ENCODE measurements at regions not wholly inside any gene's neighbourhood (a gene's known extent, or its start where the extent isn't known, plus 50 kb on each side); places are given as distances from the start of the nearest gene placed in this dataset.

DNA sequence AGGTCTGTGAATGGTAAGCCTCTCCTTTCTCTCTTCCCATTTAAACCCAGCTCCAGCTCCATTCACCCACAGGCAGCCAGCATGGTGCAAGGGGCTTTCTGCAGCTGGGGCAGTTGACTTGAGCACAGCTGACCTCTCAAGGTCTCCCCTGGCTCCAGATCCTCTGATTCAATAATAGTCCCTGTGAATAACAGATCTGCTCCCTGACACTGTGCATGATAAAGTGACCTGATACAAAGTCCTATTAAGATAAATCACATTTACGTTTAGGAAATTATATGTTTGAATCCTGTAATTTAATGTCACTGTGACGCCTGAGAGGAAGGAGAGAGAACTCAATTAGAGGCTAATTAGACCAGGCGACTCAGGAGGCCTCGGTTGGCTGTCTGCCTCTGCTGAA is 540.4 kb upstream of the CDH11 start:
- H3K36me3 Mint-ChIP-seq (ENCODE audit: low read depth) = peaks cover 4% of the 10 kb centered on the region; the same call in 1 of the 2 replicates
- no peak overlapping the region for H3K4me3 Mint-ChIP-seq
- peaks cover 6% of the 10 kb centered on the region for H3K27me3 Mint-ChIP-seq (ENCODE audit: insufficient read depth)
- H3K9me3 Mint-ChIP-seq = no peaks in the 10 kb centered on the region
- no peak overlapping the region for H3K27ac Mint-ChIP-seq
- peaks cover 63% of the 10 kb centered on the region for H3K4me1 Mint-ChIP-seq (ENCODE audit: low read depth)
- TF ChIP-seq, protein P1, sequence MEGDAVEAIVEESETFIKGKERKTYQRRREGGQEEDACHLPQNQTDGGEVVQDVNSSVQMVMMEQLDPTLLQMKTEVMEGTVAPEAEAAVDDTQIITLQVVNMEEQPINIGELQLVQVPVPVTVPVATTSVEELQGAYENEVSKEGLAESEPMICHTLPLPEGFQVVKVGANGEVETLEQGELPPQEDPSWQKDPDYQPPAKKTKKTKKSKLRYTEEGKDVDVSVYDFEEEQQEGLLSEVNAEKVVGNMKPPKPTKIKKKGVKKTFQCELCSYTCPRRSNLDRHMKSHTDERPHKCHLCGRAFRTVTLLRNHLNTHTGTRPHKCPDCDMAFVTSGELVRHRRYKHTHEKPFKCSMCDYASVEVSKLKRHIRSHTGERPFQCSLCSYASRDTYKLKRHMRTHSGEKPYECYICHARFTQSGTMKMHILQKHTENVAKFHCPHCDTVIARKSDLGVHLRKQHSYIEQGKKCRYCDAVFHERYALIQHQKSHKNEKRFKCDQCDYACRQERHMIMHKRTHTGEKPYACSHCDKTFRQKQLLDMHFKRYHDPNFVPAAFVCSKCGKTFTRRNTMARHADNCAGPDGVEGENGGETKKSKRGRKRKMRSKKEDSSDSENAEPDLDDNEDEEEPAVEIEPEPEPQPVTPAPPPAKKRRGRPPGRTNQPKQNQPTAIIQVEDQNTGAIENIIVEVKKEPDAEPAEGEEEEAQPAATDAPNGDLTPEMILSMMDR (IDR thresholded peaks at IDR 0.05) = no peak
- DNase-seq = no peak

DNA sequence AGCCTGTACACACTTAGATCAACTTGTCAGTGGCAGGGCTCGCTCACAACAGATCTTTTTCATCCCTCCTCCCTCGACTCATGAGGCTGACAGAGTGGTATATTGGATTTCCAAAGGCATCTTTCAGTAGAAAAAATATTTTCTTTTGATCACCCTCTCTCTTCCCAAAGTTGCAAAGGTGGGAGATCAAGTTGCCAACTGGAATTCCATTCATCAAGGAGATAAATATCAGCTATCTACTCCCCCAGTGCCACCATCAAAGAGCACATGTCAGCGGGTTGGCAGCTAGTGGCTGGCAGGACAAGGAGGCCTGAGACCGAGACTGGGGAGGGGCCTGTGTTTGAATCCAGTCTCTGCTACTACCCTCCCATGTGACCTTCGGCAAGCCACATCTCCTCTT is 539.7 kb upstream of the CDH11 start:
- no peak for DNase-seq
- H3K4me1 Mint-ChIP-seq (ENCODE audit: low read depth) = peaks cover 64% of the 10 kb centered on the region
- H3K36me3 Mint-ChIP-seq (ENCODE audit: low read depth) = peaks cover 4% of the 10 kb centered on the region; the same call in 1 of the 2 replicates
- H3K4me3 Mint-ChIP-seq = no peak overlapping the region
- no peak overlapping the region for H3K27ac Mint-ChIP-seq
- H3K27me3 Mint-ChIP-seq (ENCODE audit: insufficient read depth) = peaks cover 6% of the 10 kb centered on the region
- H3K9me3 Mint-ChIP-seq = no peaks in the 10 kb centered on the region
- TF ChIP-seq, protein P1 (IDR thresholded peaks at IDR 0.05) = no peak

DNA sequence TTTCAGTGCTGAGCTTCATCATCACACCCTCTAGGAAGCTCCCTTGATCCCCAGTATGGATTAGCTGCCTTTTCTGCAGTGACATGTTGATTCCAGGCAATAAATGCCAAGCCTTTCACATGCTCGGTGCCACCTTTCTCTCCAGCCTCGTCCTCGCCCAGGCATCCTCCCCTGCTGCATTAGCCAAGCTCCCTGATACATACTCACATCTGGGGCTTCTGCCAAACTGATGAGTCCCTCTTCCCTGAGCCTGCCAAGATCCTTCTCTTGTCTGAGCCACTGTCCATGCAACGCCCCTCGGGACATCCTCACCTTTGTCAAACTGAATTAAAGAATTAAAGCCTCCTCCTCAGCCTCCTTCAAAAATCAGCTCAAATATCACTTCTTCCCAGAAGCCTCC is 538.5 kb upstream of the CDH11 start:
- Mint-ChIP-seq H3K27me3 (ENCODE audit: insufficient read depth) (peaks cover 6% of the 10 kb centered on the region), H3K9me3 (no peaks in the 10 kb centered on the region), H3K36me3 (ENCODE audit: low read depth) (peaks cover 4% of the 10 kb centered on the region; the same call in 1 of the 2 replicates), H3K4me3 (peak overlapping the region; percentile 7; the same call in 1 of the 2 replicates), H3K27ac (peak overlapping the region; percentile 14; the same call in 1 of the 2 replicates), H3K4me1 (ENCODE audit: low read depth) (peaks cover 56% of the 10 kb centered on the region)
- peak; percentile 80 for DNase-seq
- TF ChIP-seq, protein P1 (IDR thresholded peaks at IDR 0.05) = no peak

DNA sequence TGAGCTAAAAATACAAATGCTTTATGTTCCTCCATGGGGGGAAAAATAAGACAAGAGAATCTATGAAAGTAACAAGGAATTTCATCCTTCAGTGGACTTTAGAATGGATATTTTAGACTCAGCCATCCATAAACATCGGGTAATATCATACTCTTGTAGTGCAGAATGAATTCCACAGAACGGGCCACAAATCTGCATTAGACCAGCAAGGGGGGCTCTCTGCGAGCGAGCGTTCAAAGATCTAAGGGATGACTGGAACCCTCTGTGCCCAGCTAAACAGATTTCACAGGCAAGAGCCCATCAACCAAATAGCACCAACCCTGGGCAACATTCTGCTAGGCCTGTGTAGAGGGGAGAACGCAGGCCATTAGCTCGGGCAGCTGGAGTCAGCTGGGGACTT is 537.9 kb upstream of the CDH11 start:
- Mint-ChIP-seq H3K27ac (no peak overlapping the region), H3K4me3 (no peak overlapping the region), H3K9me3 (no peaks in the 10 kb centered on the region), H3K27me3 (ENCODE audit: insufficient read depth) (peaks cover 6% of the 10 kb centered on the region), H3K4me1 (ENCODE audit: low read depth) (peaks cover 56% of the 10 kb centered on the region), H3K36me3 (ENCODE audit: low read depth) (peaks cover 4% of the 10 kb centered on the region; the same call in 1 of the 2 replicates)
- TF ChIP-seq, protein P1 (IDR thresholded peaks at IDR 0.05) = no peak
- no peak for DNase-seq

DNA sequence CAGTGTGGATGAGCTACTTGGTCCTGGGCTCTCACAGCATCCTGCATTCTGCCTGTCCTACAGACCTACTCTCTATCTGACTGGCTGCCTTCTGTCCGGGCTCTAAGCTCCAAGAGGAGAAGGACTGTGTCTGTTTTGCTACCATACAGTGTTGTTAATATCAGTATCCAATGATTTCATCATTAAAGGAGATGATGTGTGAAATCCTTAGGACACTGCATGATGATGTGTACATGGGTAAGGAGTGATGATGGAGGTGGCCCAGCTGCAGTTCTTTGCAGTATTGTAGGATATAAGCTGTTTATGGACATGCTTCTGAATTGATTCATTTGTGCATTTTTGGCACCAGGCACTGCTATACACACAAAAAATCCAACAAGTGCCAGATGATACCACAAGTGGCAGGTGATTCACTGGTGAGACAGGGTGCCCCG is 536.9 kb upstream of the CDH11 start:
- peaks cover 48% of the 10 kb centered on the region for H3K4me1 Mint-ChIP-seq (ENCODE audit: low read depth)
- H3K9me3 Mint-ChIP-seq = no peaks in the 10 kb centered on the region
- TF ChIP-seq, protein P1 (IDR thresholded peaks at IDR 0.05) = no peak
- H3K27me3 Mint-ChIP-seq (ENCODE audit: insufficient read depth) = peaks cover 6% of the 10 kb centered on the region
- peak overlapping the region; percentile 72 for H3K4me3 Mint-ChIP-seq
- H3K36me3 Mint-ChIP-seq (ENCODE audit: low read depth) = peaks cover 3% of the 10 kb centered on the region; the same call in 1 of the 2 replicates
- peak; percentile 77 for DNase-seq
- H3K27ac Mint-ChIP-seq = peak overlapping the region; percentile 90
